Skin of body (tissue), 1 donor: ENCODE measurements at regions not wholly inside any gene's neighbourhood (a gene's known extent, or its start where the extent isn't known, plus 50 kb on each side); places are given as distances from the start of the nearest gene placed in this dataset.
"Not testable (repeated sequence)": the region's sequence is repeated elsewhere in the genome, so short reads cannot be mapped to it uniquely, and the experiment has no call there.

Experiments used
- DNase-seq: peaks from one replicate; lab custom pipeline; 2025; lab: John Stamatoyannopoulos, UW

DNA sequence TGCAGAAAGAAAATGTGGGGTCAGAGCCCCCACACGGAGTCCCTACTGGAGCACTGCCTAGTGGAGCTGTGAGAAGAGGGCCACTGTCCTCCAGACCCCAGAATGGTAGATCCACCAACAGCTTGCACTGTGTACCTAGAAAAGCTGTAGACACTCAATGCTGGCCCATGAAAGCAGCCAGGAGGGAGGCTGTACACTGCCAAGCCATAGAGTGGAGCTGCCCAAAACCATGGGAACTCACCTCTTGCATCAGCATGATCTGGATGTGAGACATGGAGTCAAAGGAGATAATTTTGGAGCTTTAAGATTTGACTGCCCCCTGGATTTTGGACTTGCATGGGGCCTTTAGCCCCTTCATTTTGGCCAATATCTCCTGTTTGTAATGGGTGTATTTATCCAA, 452.3 kb downstream of the MRPL39 start:
- not testable (repeated sequence) for DNase-seq

DNA sequence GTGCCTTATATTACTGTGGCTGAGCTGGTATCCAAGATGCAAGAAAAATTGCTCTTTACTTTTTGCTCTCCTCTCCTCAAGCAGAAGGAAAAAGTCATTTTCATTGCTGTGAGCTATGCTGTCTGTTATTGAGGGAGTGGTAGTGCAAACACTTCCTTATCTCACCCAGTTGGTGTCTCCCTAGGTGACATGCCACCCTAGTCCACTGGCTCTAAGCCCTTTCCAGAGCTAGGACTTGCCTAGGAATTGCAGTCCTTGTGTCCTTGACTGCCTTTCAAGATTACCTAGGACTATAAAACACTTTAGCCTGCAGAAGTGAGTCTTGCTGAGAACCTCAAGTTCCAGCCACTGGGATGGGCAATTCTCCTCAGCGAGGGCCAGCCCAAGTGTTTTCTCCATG, 458.3 kb downstream of the MRPL39 start:
- DNase-seq: no peak

DNA sequence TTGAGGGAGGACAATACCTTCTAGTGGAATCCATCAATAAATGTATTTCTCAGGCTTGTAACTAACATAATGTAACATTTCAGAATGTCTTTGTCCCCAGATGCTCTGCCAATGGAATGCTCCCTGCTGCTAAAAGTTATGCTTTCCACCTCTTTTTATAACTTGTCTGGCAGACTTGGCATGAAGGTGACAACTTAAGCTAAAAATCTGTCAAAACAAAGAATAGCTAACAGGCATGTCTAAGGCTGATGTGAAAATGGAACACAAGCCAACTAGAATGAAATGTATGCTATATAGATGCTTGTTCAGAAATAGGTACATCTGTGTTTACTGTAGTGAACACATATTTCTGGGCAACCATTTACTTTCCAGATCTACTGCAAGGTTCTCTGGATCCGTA, 467.9 kb downstream of the MRPL39 start:
- no peak for DNase-seq

DNA sequence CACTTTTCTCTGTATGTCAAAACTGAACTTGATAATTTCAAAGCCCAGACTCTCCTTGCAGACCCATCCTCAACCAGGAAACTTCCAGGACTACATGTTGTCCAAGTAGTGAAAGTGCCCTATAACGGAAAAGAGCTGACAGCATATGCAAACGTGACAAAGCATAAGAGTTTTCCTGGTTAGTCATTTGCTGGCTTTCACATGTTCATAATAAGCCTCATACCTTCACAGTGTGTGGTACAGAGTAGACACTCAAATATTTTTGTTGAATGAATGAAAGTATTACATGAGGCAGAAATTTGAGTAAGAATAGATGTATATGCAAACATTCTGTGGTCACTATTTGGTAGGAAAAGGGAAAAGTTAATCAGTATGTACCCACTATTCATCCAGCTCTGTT, 473.3 kb downstream of the MRPL39 start:
- DNase-seq: no peak

DNA sequence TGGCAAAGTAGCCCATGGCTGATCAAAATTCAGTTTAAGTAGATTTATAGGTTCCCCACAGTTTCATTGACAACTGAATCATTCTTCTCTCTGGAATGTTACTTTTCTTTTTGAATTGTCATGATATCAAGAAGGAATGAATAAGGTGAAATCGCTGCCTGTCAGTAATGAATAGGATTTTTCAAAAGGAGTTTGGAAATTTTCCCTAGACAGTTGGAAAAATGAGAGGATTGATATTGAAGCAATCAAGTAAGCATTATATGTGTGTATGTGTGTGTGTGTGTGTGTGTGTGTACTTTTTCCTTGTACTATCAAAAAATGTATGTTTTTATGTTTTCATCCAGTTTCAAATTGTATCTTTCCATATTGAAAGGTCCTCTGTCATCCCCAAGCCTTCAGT, 479.5 kb downstream of the MRPL39 start:
- no peak for DNase-seq

DNA sequence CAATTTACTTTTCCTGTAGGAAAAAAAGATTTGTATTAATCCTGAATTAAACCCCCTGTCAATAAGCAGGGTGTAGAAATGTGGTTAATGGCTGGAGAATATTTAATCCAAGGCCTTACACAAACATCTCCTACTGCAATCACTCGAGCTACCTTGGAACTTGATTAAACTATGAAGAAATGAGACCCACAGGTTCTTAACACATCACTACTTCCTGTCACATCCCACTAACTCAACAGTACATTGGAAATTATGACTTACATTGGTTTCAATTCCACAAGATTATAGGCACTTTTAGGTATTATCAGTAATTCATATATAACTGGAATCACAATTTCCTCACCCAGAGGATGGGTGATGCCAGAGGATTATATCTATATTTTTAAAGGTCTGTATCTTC, 480.3 kb downstream of the MRPL39 start:
- DNase-seq: no peak

DNA sequence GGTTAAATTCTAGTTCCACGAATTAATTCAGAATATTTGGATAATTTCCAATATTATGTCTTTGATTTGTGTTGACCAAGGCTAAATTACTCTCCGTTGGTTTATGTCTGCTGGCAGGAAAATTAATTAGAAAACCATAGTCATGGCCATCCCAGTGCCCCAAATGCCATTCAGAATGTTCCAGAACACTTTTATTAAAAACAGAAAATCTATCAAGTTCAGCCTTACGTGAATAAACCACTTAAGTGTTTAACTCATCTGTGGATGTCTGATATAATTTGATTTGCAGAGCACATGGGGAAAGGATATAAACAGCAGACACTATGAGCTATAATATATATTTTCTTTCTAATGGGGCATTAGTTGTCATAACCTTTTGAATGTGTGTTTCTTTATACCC, 480.7 kb downstream of the MRPL39 start:
- DNase-seq: no peak

DNA sequence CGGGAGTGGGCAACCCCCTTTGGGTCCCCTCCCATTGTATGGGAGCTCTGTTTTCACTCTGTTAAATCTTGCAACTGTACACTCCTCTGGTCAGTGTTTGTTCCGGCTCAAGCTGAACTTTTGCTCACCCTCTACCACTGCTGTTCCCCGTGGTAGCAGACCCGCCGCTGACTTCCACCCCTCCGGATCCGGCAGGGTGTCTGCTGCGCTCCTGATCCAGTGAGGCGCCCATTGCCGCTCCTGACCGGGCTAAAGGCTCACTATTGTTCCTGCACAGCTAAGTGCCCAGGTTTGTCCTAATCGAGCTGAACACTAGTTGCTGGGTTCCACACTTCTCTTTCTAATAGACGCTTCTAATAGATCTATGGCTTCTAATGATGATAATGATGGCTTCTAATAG, 488.6 kb downstream of the MRPL39 start:
- no peak for DNase-seq

DNA sequence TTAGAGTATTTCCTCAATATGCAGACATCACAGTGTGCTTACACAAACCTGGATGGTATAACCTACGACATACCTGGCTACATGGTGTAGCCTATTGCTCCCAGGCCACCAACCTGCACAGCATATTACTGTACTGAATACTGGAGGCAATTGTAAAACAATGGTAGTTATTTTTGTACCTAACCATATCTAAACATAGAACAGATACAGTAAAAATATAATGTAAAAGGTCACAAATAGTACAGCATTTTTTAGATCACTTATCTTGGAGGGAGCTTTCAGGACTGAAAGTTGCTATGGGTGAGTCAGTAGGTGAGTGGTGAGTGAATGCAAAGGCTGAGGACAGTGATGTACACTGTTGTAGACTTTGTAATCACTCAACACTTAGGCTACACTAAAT, 492.3 kb downstream of the MRPL39 start:
- DNase-seq: no peak

DNA sequence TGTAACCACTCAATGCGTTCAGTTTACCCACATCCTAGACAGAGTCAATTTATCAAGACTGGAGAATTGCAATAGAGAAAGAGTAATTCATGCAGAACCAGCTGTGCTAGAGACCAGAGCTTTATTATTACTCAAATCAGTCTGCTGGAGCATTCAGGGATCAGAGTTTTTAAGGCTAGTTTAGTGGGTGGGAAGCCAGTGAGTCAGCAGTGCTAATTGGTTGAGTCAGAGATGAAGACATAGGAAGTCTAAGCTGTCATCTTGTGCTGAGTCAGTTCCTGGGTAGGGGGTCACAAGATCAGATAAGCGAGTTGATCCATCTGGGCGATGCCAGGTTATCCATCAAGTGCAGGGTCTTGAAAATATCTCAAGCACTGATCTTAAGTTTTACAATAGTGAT, 499.6 kb downstream of the MRPL39 start:
- DNase-seq: no peak

DNA sequence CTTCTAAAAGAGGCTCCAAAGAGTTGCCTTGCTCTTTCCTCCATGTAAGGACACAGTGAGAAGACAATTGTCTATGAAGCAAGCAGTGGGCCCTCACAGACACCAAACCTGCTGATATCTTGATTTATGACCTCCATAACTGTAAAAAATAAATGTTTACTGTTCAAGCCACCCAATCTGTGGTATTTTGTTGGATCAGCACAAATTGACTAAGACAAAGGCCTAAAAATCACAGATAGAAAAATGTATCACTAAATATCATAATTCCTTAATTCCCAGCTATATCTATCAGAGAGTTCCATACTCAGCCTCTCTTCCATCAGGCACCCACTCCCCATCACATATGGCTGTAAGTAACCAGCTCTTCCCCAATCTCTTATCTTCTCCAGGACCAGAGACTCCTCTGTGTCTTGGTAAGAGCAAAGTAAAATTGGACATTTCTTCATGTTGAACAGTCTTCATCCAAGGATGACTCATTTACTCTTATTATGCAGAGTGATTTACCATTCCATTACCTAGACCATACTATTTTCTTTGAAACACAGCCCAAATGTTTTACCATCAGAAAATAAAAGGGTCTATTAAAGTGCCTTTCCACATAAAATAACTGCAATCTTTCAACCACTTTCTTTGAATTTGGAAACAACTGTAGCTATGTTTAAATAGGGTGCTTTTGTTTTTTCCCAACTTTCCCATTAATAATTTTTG, 503.6 kb downstream of the MRPL39 start:
- no peak for DNase-seq

DNA sequence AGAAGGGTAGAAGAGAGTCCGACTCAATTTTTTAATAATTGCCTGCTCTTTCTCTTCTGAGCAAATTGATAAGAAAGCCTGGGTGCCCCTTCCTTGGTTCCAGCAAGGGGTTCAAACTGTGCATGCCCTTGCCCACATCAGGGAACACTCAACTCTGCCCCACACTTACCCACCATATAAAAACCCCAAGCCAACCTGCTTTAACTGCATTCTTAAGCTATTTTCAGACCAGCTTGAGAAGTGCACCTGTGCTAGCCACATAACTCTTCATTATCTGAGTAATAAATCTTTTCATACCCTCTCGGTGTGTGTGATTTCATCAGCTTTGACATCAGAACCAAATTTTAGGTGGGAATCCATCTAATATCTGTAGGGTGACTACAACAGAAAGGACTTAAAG, 509.6 kb downstream of the MRPL39 start:
- DNase-seq: no peak

DNA sequence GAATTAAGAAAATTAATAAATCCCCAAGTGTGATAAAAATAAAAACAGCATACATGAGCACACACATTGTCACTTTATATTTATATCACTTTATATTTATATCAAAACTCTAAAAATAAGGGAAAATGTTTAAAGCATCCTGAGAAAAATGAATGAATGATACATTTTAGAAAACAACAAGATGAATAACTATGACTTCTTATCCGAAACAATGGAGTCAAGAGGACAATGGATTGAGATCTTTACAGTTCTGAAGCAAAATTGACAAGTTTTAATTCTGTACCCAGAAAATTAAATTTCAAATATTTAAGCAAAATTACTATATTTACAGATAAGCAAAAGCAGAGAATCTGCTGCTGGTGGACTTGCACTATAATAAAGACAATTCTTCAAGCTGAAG, 512.6 kb downstream of the MRPL39 start:
- DNase-seq: no peak

DNA sequence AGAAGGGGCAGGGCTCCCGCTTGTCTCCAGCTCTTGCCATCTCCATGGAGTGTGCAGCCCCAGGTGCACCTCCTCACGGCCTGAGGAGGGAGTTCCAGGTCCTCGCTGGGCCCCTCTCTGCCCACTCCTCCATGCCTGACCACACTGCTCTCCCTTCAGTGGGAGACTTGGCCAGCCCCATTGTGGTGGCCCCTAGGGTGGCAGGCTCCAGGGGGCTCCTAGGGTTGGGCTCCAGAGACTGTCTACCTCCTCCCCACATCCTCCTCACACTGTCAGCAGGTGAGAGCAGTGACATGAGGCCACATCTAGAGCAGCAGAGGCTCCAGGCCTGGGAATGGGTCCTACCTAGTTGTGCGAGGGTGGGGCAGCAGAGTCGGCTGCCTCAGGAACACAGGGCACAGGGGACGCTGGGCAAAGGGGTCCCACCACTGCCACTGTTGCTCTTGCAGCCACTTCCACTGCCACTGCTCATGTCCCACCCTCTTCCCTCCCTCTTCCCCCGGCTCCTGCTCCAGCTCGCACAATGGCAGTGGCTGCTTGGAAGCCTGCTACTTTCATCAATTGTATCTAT, 514.8 kb downstream of the MRPL39 start:
- no peak for DNase-seq

DNA sequence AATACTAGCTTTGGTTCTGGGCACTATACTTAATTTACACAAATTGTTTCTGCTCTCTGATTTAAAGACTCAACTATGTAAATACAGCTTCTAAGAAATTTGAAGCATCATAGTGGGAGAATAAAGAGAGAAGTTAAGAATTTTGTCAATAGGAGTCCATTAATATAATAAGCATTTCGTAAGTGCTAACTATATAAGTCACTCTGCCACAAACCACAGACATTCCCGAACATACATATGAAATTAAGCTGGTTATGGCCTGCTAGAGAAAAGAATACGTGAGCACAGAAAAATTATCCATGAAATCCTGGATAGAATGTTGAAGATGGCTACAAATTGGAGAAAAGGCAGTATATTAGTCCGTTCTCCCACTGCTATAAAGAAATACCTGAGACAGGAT, 526.2 kb downstream of the MRPL39 start:
- DNase-seq: peak; percentile 69

DNA sequence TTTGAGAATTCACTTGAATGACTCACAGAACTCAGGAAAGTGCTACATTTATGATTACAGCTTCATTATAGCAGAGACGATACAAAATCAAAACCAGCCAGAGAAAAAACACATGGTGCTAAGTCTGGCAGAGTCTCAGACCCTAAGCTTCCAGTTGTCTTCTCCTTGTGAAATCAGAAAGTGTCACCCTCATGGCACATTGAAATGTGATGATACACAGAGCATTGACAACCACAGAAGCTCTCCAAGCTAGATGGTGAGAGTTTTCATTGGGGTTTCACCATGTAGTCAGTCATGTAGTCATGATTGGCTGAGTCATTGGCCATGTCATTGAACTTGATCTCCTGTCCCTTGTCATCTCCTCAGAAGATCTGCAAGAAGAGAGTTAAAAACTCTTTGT, 526.6 kb downstream of the MRPL39 start:
- peak; percentile 59 for DNase-seq

DNA sequence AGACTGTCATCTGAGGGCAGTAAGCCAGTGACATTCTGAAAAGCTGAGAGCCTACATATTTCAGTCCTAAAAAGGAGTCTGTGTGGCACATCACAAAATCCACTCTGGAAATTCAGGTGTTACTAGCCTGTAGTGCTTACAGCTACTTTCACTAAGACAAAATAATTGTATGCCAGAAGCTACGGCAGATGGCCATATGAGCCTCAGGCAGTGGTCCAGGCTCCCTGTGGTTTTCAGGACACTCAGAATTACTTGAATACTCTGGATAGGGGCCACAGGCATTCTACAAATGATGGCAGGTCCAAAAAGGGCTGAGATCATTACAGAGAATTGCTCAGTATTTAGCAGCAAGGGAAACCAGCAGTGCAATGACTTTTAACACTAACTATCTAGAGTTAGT, 527.1 kb downstream of the MRPL39 start:
- peak; percentile 83 for DNase-seq

DNA sequence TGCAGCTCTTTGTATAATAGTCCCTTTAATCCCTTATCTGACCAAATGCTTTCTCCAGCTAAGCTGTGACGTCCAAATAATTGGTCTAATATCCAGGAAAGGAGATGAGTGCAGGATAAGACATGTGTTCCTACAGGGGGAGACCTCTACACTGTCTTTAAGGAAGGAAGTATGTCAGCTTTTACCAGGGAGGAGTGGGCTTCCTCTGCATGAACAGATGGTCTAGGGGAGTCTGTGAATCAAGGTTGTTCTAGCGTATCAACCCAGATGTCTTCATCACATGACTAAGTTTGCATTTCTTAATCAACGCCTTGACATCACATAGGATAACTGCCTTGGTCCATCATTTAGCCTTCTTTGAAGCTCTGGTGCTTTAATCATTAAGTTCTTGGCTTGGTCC, 528.2 kb downstream of the MRPL39 start:
- DNase-seq: no peak

DNA sequence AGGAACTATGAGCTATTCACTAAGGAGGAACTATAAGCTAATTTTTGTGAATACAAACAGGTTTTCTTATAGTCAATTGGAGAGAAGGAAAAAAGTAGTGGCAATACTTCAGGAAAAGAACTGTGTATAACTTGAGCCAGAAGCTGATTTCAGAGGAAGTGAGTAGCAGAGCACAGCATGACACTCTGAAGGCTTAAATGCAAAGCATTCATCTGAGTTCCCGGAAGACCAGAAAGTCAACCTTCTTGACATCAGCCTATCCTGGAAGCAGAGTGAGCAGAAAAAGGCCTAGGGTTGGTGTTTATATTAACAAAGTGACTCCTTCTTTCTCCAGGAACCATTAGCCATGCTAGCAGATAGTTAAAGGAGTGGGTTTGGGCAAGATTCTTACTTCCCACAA, 545.2 kb downstream of the MRPL39 start:
- DNase-seq: no peak

DNA sequence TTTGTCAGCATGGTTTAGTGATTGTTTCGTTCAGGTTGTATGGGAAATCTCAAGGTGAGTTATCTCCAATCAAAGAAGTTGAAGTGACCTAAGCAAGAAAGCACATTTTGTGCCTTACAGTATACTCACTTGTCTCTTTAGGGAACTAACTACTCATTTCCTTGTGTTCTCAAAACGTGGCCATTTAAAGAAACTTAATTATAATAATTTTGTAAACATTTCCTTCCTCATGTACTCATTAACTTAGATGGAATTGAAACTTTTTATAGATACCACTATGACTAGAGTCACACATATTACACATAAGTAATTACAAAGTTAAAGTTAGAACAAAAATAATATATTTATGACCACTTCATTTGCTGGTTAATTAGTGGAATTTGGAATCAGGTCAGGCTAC, 552.6 kb downstream of the MRPL39 start:
- DNase-seq: no peak

DNA sequence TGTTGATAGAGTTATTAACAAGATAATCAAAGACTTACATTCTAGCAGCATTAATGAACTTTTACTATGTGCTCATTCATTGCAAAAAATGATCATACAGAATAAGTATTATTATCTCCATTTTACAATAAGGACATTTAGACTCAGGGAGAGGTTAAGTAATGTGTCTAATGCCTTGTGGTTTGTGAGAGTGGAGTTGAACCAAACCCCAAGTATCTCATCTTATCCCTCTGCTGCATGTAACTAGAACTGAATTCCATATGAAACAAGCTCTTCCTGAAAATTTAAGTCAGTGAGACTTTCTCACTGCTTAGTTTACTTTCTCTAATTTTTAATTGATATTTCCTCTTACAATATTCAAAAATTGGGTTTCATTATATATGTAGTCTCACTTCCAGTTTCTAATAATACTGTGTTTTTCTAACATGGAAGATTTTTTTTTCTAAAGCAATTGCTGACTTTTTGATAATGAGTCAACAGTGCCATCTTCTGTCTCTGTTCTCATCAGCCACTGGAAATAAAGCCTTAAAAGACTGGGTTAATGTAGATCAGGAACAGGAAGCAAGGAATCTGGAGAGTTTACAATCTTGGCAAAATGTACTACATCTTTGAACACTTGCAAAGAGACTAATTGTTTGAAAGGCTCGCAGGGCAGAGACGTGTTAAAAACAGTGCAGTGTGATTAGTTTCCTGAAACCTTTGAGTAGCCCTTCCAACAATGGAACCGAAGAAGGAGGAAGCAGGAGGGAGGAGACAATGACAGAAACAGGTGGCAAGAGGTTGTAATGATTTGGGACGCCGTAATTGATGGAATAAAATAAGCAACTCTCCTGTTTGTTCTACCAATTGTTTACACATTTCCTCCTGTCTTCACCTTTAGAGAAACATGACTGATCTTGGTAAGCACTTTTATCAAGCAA, 567.6 kb downstream of the MRPL39 start:
- DNase-seq: peak; percentile 50

DNA sequence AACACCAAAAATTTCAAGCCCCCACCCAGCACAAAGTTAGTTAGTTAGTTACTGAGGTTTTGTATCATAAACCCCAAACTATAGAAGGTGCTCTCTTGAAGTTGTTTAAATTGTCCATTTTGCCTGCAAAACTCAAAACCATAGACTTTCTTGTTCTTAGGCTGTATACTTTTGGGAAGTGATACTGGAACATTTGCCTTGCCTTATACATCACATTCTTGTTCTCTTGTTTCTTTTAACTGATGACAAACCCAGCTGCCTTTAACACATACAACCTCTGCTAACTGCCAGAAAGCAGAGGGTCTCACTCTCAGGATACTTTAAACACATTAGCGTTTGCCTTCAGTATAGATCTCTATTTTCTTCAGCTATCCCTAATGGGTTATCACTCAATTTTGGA, 570.5 kb downstream of the MRPL39 start:
- no peak for DNase-seq

DNA sequence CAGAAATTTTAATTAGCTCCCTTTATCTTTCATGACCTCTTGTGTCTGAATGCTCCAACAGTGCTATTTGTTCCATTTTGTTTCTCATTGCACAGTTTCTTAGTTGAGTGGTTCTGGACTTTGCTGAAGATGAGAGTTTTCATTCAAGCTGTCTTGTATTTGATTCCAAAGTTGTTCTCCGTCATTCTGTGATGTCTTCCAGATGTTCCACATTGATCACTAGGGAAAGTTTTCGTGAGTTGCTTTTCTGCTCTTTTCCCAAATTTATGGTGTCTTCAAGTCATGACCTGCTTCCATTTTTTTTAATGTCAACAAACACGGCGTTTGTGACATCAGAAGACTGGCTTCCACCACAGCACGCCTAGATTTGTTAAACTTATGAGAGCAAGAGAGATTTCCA, 575.5 kb downstream of the MRPL39 start:
- peak; percentile 64 for DNase-seq
